ENCODE measurements at regions not wholly inside any gene's neighbourhood (a gene's known extent, or its start where the extent isn't known, plus 50 kb on each side); places are given as distances from the start of the nearest gene placed in this dataset.

- Histone ChIP-seq H3K27ac (no peak overlapping the region), H3K4me3 (no peak overlapping the region)
These were observed 102.6 kb upstream of the ABI3BP start for GRCh38 chr3:101095693-101096430.

GRCh38 chr3:101091489-101091888 lies 98.3 kb upstream of the ABI3BP start:
- H3K27ac ChIP-seq, result no peak overlapping the region
- no peak overlapping the region for H3K4me3 ChIP-seq

- Histone ChIP-seq H3K4me3 (no peak overlapping the region), H3K27ac (no peak overlapping the region)
These were observed 92.5 kb upstream of the ABI3BP start for GRCh38 chr3:101085752-101086151.

- no peak overlapping the region for H3K4me3 ChIP-seq
- no peak overlapping the region for H3K27ac ChIP-seq
These were observed 91.2 kb upstream of the ABI3BP start for GRCh38 chr3:101084404-101084803.

- no peak overlapping the region for H3K27ac ChIP-seq
- H3K4me3 ChIP-seq, result no peak overlapping the region
These were observed 88.8 kb upstream of the ABI3BP start for GRCh38 chr3:101081999-101082398.

GRCh38 chr3:101081446-101081845 lies 88.2 kb upstream of the ABI3BP start:
- H3K4me3 ChIP-seq, result no peak overlapping the region
- H3K27ac ChIP-seq, result no peak overlapping the region

- Histone ChIP-seq H3K27ac (no peak overlapping the region), H3K4me3 (no peak overlapping the region)
These were observed 84.3 kb upstream of the ABI3BP start for GRCh38 chr3:101077361-101078011.

GRCh38 chr3:101074518-101074917 lies 81.3 kb upstream of the ABI3BP start:
- no peak overlapping the region for H3K4me3 ChIP-seq
- H3K27ac ChIP-seq, result no peak overlapping the region

GRCh38 chr3:101072300-101072699 lies 79.1 kb upstream of the ABI3BP start:
- H3K27ac ChIP-seq, result no peak overlapping the region
- no peak overlapping the region for H3K4me3 ChIP-seq

GRCh38 chr3:101070799-101071121 lies 77.5 kb upstream of the ABI3BP start:
- Histone ChIP-seq H3K27ac (peak overlapping the region in 1 of 21 experiments; percentile 6), H3K4me3 (no peak overlapping the region)

GRCh38 chr3:101069901-101070798 lies 76.9 kb upstream of the ABI3BP start:
- H3K4me3 ChIP-seq, result no peak overlapping the region
- peak overlapping the region in 4 of 21 experiments; percentile 6 to 15 (median 8) for H3K27ac ChIP-seq

GRCh38 chr3:101068876-101069606 lies 75.8 kb upstream of the ABI3BP start:
- peak overlapping the region in 4 of 21 experiments; percentile 6 to 23 (median 12) for H3K27ac ChIP-seq
- H3K4me3 ChIP-seq, result no peak overlapping the region

- no peak overlapping the region for H3K4me3 ChIP-seq
- H3K27ac ChIP-seq, result peak overlapping the region in 13 of 21 experiments; percentile 4 to 73 (median 48)
These were observed 73.5 kb upstream of the ABI3BP start for GRCh38 chr3:101066711-101067129.

GRCh38 chr3:101065962-101066361 lies 72.7 kb upstream of the ABI3BP start:
- no peak overlapping the region for H3K4me3 ChIP-seq
- peak overlapping the region in 12 of 21 experiments; percentile 18 to 77 (median 62) for H3K27ac ChIP-seq

- H3K27ac ChIP-seq, result peak overlapping the region in 1 of 21 experiments; percentile 20
These were observed 70.2 kb upstream of the ABI3BP start for GRCh38 chr3:101063401-101063800.

GRCh38 chr3:101061312-101061711 lies 68.1 kb upstream of the ABI3BP start:
- Histone ChIP-seq H3K27ac (no peak overlapping the region), H3K4me3 (no peak overlapping the region)

More at GRCh38 chr3:101063401-101063800, 70.2 kb upstream of the ABI3BP start:
- no peak overlapping the region for H3K4me3 ChIP-seq

GRCh38 chr3:101050866-101051265 lies 57.6 kb upstream of the ABI3BP start:
- Histone ChIP-seq H3K27ac (no peak overlapping the region), H3K4me3 (no peak overlapping the region)

- no peak overlapping the region for H3K4me3 ChIP-seq
- no peak overlapping the region for H3K27ac ChIP-seq
These were observed 56.8 kb upstream of the ABI3BP start for GRCh38 chr3:101050046-101050445.

GRCh38 chr3:101049532-101049931 lies 56.3 kb upstream of the ABI3BP start:
- Histone ChIP-seq H3K4me3 (no peak overlapping the region), H3K27ac (no peak overlapping the region)

- no peak overlapping the region for H3K4me3 ChIP-seq
- H3K27ac ChIP-seq, result no peak overlapping the region
These were observed 50.5 kb upstream of the ABI3BP start for GRCh38 chr3:101043687-101044078.
